ENCODE measurements at regions not wholly inside any gene's neighbourhood (a gene's known extent, or its start where the extent isn't known, plus 50 kb on each side); places are given as distances from the start of the nearest gene placed in this dataset.

DNA sequence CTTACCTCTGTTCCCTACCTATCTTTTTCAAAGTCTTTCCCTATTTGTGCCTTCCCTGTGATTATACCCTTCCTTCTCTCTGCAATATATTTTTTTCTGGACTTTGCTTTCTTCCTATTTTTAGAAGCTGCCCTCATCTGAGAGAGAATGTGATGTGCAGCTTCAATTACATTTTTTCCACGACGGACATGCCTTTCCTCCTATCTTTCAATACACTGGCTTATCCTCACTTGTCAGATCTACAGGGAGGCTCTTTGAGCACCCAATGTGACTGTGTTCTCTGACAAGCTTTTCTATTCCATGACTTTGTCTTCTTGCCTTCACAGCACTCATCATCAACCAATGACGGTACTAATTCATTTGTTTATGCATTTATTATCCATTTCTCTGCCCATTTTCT lies 227.9 kb upstream of the CLINT1 start:
- DNase-seq = no peak

GRCh38 chr5:158084292-158084691 lies 225.3 kb upstream of the CLINT1 start:
- no peak for DNase-seq

DNA sequence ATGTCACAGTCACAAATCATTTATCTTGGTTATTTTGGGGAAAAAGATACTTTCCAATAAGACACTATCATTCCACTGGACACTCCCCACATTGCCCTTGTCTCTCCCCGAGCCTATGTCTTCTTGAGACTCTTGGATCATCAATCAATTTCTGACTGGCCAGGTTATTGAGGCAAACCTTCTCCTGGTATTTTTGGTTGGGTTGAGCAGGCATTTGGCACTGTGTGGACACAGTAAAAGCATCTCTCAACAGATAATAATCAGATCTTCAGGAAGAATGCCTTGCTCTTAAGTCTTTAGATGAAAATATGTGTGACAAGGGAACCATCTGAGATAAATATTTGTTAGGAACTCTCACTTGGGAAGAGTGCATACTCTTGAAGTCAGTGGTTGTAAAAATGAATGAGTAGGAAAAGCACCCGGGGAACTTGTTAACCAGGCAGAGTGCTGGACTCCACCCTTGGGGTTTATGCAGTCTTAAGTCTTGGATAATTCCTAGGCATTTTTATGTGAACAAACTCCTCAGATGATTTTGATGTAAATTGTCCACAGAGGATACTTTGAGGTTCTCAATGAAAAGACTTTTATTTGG lies 223.8 kb upstream of the CLINT1 start:
- DNase-seq = no peak

GRCh38 chr5:158080112-158080511 lies 221.2 kb upstream of the CLINT1 start:
- no peak for DNase-seq

DNA sequence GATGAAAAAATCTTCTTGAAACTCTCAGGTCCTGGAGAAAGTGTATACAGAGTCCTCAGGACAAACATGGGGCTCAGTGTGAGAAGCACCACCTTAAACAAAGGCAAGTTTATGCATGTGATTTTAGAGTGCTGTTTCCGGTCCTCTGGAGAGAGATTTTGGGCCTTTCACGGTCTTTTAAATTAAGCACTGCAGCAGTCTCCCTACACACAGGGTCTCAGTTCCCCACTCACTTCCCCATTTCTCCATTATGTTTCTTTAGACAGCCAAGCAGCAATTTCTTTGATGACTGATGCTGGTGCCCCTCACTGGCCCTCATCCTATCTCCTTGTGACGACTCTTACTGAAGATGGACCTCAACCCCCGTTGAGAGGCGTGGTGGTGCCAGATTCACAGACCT lies 220.2 kb upstream of the CLINT1 start:
- DNase-seq = no peak

DNA sequence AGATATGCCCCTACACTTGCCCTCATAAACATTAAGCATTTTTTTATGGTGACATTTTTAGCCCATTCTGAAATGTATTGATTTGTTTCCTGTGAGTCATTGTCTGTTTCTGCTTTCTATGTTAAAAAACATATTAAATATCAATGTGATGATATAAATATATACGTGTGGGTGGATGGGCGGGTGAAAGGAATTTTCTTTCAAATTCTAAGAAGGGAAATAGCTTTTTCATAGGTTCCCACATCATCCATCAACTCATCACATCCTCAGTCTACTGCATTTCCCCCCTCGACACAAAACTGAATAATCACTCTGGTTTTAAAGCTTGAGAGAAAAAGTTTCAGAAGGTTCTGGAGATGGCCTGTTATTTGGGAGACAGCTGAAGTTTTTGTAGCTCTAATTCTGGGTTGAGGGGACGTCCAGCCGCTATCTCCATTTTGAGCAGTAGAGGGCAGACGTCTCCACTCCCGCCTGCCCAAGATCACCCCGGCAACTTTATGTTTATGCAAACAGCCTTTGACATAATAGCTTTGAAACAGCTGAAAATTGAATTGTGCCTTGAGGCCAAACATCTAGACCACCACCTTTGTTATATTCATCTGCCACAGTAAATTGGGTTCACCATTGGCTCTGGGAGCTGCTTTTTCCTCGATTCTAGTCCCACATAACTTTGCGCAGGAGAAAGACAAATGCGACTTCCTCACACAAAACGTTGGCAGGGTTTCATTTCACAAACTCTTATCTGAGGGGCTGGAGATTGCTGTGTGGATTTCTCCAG lies 216.2 kb upstream of the CLINT1 start:
- DNase-seq = peak; percentile 11

- DNase-seq = no peak
Measured at GRCh38 chr5:158074597-158074991, 215.6 kb upstream of the CLINT1 start.

- no peak for DNase-seq
Measured at GRCh38 chr5:158070859-158071258, 211.9 kb upstream of the CLINT1 start.

DNA sequence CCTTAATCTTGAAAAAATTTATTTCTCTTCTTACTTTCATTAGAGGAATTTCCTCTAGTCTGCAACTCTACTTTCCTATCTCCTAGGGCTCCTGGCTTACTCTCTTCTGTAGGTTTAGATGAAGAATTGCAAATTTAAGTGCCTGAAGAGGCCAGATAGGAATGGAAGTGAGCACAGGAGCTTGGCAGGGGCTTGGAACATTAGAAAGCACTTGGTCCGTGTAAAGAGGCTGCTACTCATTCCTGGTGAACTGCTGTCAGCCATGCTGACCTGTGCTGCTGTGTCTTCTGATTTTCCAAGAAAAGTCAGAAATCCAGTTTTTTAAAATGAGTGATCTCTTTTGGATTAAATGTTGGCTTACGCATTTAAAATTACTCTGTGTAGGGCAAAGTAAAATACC lies 210.9 kb upstream of the CLINT1 start:
- DNase-seq = no peak

DNA sequence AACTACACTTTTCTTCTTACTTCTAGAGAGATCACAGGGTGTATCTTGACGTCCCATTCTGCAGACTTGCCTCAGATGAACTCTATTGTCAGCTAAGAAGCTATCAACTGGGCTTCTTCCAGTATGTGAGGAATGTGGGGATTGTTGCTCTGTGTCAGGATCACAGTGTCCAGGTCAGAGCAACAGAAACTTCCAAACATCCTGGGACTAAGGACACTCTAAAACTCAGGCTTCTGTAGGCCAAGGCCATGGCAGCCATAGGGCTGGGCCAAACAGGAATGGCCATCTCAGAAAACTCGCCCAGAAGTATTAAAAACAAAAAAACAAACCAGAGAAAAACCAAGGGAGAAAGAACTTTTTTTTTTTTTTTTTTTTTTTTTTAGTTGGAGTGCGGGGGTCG lies 210.0 kb upstream of the CLINT1 start:
- no peak for DNase-seq

- DNase-seq = no peak
Measured at GRCh38 chr5:158066076-158066475, 207.1 kb upstream of the CLINT1 start.

DNA sequence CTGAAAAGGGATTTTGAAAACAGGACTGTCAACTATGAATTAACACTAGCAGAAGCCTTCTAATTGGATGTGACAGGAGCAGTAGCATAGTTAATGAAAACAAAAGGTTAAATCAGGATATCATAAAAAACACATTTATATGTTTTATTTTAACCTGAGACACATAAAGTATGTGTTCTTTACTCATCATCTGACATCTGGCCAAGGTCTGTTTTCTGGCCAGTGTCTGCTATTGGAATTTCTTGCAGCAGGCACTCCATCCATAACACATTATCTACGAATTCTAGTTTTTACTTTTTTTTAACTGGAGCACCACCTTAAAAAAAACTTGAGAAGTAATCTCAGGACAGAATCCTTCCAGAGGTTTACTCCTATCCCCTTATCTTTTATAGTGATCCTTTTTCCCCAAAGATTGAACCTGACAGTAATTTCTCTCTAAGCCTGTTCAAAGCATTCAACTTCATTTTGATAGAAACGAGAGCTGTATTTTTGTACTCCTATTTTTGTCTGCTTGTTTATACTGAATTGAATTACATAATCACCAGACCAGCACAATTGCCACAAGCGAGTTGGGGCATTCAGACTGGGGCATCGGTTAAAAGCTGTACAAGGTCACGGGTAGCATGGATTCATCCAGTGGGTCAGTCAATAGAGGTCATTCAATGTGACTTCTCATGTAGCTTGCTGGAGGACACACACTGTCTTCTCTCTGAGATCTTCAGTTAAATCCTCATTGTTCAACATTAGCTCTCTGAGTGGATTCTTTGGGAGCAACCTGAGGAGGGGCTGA lies 205.6 kb upstream of the CLINT1 start:
- DNase-seq = no peak

DNA sequence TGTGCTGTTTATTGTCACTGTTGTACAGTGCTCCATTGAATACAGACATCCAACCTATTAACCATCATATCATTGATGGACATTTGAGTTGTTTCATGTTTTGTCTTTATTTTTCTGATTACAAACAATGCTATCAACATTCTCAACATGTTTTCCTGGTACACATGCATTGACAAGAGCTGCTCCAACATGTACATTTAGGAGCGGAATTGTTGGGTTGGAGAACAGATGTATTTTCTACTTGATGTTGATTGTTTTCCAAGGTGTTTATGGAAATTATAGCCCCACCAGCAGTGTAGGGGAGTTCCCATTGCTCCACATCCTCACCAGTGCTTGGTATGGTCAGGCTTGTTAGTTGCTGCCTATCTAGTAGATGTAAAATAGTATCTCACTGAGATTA lies 204.1 kb upstream of the CLINT1 start:
- DNase-seq = no peak

- no peak for DNase-seq
Measured at GRCh38 chr5:158061451-158061850, 202.5 kb upstream of the CLINT1 start.

DNA sequence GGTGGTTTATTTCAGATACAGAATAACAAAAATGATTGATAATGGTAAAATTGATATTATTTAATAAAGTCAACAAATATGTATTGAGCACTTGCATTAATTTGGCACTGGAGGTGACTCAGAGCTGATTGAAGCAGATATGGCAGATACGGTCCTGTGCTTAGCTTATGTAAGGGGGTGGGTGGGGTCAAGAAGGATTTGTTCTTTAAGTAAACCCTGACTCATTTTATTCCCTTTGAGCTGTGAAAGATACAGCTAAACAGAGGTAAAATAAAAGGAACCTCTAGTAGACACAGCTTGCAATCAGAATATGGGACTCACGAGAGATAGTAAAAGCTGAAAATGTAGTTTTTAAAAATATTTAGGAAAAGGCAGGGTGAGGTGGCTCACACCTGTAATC lies 201.3 kb upstream of the CLINT1 start:
- DNase-seq = no peak

GRCh38 chr5:158058208-158059120 lies 199.5 kb upstream of the CLINT1 start:
- DNase-seq = no peak

DNA sequence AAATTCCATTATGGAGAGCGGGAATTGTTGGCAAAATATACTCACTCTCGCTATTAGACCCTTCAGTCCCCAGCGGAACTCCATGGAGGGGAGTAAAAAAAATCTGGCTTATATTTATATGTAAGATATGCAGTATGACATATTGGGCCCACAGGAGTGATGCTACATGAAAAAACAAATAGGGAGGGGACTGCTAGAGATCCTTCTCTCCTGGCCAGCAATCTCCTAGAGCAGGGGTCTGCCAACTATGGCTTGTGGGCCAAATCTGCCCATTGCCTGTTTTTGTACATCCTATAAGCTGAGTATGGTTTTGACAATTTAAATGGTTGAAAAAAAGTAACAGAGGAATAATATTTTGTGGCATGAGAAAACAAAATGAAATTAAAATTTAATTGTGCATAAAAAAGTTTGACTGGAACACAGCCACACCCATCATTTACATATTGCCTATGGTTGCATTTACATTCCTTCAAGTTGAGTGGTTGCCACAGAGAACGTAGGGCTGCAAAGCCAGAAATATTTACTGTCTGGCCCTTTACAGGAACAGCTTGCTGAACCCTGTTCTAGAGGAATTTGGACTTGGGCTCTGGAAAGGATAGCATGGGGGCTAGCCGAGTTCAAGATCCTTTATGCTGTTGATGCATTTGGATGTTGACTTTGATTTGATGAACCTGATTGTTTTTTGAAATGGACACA lies 197.3 kb upstream of the CLINT1 start:
- DNase-seq = no peak

- DNase-seq = no peak
Measured at GRCh38 chr5:158055111-158055501, 196.2 kb upstream of the CLINT1 start.

DNA sequence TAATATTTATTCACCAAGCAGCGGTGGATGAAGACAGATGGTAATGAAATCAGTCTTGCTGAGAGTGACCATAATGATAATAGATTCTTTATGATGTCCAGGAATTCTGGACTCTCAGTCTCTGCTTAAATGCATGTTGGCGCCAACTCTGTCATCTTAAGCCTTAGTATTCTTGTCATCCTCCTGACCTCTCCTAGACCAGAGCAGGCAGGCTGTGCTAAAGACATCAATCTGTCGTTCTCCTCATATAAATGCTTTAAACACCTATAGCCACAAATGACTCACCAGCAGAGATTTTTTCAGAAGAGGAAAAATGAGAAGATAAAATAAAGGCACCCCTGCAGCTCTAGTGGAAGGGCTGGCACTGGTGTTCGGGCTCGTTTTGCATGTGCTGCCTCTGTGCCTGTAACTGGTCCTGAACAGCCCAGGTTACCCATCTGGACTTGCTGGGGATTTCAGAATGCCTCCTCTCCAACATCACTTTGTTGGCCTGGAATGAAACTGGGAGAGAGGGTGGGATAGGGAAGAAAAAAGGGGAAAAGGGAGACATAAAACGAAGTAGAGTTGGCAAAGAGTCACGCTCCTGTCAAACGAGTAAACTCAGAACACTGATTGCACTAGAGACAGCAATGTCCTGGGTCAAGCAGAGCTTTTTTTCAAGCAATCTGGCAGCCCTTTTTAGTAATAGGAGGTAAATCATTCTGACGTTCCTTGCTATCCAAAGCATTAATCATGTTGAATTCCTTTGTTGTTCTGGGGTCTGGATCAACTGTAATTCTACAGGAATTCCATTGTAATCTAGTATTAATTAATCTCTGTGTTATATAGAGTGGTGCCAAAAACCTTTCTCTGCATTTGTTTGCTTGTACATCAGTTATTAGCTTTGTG lies 195.5 kb upstream of the CLINT1 start:
- no peak for DNase-seq

DNA sequence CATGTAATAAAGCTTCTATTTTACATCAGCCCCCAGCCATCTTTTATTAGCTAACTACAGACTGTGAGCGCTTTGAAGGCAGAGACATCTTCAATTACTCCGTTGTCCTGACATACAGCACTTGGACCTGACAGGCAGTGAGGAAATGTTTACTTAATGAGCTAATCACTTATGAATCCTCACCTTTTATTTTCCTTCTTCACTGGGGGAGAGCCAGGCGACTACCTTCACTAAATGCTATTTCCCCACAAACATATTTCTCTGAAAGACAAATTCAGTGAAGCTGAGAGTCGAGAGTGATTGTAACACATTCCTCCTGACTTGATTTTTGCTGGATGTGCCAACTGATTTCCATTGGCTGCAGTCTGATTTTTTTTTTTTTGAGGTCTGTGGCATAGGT lies 192.1 kb upstream of the CLINT1 start:
- no peak for DNase-seq

- no peak for DNase-seq
Measured at GRCh38 chr5:158050421-158050820, 191.5 kb upstream of the CLINT1 start.

Measured in 8988T (cell line).